PC-9 (cell line): ENCODE measurements at regions not wholly inside any gene's neighbourhood (a gene's known extent, or its start where the extent isn't known, plus 50 kb on each side); places are given as distances from the start of the nearest gene placed in this dataset.

ENCODE experiments used
- BruUV-seq: library from RNA; stranded (reverse); fragments of 400-500 nt; replicated peaks from 2 replicates; lab custom pipeline; 2021; lab: Mats Ljungman, UMichigan
- CTCF ChIA-PET: fragments of 300-600 bp; sonication (Branson Sonifier 250); formaldehyde crosslinking; loops from one replicate; lab custom pipeline; 2022; ENCODE audit warnings: antibody characterized with exemption; lab: Charles Lee
- POLR2A ChIA-PET: fragments of 300-600 bp; sonication (Branson Sonifier 250); formaldehyde crosslinking; loops from one replicate; lab custom pipeline; 2022; ENCODE audit warnings: antibody characterized with exemption; ENCODE audit not compliant: unreplicated experiment; lab: Charles Lee
- DNase-seq, 2 experiments: peaks; one replicate each; pipeline versions ENCODE4 v3.0.0 to v3.0.0-alpha.2; 2015 to 2022; ENCODE audit warnings: mixed read lengths in 1 of 2
- H2AFZ ChIP-seq: fragments of 200-600 bp; sonication (generic); 2 replicates; pipeline ENCODE4 v1.8.1; 2017; ENCODE audit warnings: antibody characterized with exemption
- H3F3A ChIP-seq: fragments of 200-600 bp; sonication (generic); 2 replicates; pipeline ENCODE4 v1.8.1; 2017; ENCODE audit warnings: antibody characterized with exemption, mild to moderate bottlenecking, low read depth; ENCODE audit not compliant: insufficient read depth
- H3K27ac ChIP-seq: fragments of 200-600 bp; sonication (generic); 2 replicates; pipeline ENCODE4 v1.6.1; 2016; ENCODE audit warnings: mixed run types
- H3K27me3 ChIP-seq: fragments of 200-600 bp; sonication (generic); 2 replicates; pipeline ENCODE4 v1.6.1; 2016; ENCODE audit warnings: low read depth, mixed run types; ENCODE audit not compliant: insufficient read depth
- H3K36me3 ChIP-seq: fragments of 200-600 bp; sonication (generic); 2 replicates; pipeline ENCODE4 v1.6.1; 2016; ENCODE audit warnings: low read depth, mixed run types
- H3K4me1 ChIP-seq: fragments of 200-600 bp; sonication (generic); replicated peaks from 2 replicates; pipeline ENCODE4 v1.6.1; 2016; ENCODE audit warnings: mixed run types; ENCODE audit not compliant: insufficient read depth
- H3K4me2 ChIP-seq: fragments of 200-600 bp; sonication (generic); 2 replicates; pipeline ENCODE4 v1.6.1; 2017; ENCODE audit warnings: mixed run types
- H3K4me3 ChIP-seq: fragments of 200-600 bp; sonication (generic); 2 replicates; pipeline ENCODE4 v1.6.1; 2016; ENCODE audit warnings: mixed run types
- H3K79me2 ChIP-seq: fragments of 200-600 bp; sonication (generic); 2 replicates; pipeline ENCODE4 v1.6.1; 2017; ENCODE audit warnings: low read depth, mixed run types
- H3K9me2 ChIP-seq: fragments of 200-600 bp; sonication (generic); 2 replicates; pipeline ENCODE4 v1.8.1; 2017; ENCODE audit warnings: mild to moderate bottlenecking; ENCODE audit not compliant: insufficient read depth
- H3K9me3 ChIP-seq: fragments of 200-600 bp; sonication (generic); 2 replicates; pipeline ENCODE4 v1.8.1; 2016; ENCODE audit warnings: low read depth; ENCODE audit not compliant: insufficient read depth
- H4K20me1 ChIP-seq: fragments of 200-600 bp; sonication (generic); 2 replicates; pipeline ENCODE4 v1.8.1; 2017; ENCODE audit not compliant: insufficient read depth
- EZH2 ChIP-seq: fragments of 200-600 bp; sonication (generic); IDR thresholded peaks from 2 replicates; pipeline ENCODE4 v1.8.0; 2017; ENCODE audit warnings: antibody characterized with exemption, low read depth
- intact Hi-C: fragments of 100-400 bp; cut with micrococcal nuclease; formaldehyde crosslinking; loops from one replicate; pipeline ENCODE4 v1.10.0; 2022; ENCODE audit not compliant: unreplicated experiment
- TF ChIP-seq, protein P1 (sequence below): fragments of 200-600 bp; sonication (generic); conservative IDR thresholded peaks from 2 replicates; pipeline ENCODE4 v1.6.1; 2017; ENCODE audit warnings: mixed run types, antibody characterized with exemption, mild to moderate bottlenecking, moderate library complexity

DNA sequence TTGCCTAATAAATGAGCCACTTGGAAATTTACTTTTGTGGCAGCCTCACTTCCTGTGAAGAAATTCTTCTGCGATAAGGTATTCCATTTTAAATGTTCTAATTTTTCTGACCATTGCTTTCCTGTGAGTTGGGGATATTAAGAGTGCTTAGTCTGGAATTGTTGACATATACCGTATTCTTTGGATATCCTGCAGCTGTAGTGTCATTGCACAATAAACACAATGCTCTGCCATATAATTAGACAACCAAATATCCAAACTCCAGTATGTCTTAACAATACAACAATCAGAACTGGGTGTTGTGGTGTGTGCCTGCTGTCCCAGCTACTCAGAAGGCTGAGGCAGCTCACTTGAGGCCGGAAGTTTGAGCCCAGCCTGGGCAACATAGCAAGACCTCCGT, 99.4 kb downstream of the LUZP4 start:
- Histone ChIP-seq H3K4me3 (no peak overlapping the region), H3F3A (peaks cover 15% of the 10 kb centered on the region), H3K79me2 (no peaks in the 10 kb centered on the region), H3K36me3 (no peaks in the 10 kb centered on the region), H3K9me3 (no peaks in the 10 kb centered on the region), H3K27ac (no peak overlapping the region), H4K20me1 (no peaks in the 10 kb centered on the region), H3K4me2 (no peak overlapping the region), H3K27me3 (no peaks in the 10 kb centered on the region), H2AFZ (no peak overlapping the region), H3K9me2 (no peaks in the 10 kb centered on the region), H3K4me1 (peaks cover 27% of the 10 kb centered on the region)
- POLR2A ChIA-PET = no interaction called here
- intact Hi-C loops = no loop called here
- DNase-seq = no peak
- no peak for TF ChIP-seq EZH2
- TF ChIP-seq, protein P1, sequence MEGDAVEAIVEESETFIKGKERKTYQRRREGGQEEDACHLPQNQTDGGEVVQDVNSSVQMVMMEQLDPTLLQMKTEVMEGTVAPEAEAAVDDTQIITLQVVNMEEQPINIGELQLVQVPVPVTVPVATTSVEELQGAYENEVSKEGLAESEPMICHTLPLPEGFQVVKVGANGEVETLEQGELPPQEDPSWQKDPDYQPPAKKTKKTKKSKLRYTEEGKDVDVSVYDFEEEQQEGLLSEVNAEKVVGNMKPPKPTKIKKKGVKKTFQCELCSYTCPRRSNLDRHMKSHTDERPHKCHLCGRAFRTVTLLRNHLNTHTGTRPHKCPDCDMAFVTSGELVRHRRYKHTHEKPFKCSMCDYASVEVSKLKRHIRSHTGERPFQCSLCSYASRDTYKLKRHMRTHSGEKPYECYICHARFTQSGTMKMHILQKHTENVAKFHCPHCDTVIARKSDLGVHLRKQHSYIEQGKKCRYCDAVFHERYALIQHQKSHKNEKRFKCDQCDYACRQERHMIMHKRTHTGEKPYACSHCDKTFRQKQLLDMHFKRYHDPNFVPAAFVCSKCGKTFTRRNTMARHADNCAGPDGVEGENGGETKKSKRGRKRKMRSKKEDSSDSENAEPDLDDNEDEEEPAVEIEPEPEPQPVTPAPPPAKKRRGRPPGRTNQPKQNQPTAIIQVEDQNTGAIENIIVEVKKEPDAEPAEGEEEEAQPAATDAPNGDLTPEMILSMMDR = no peak
- no TSS peak for BruUV-seq
- CTCF ChIA-PET = no interaction called here

DNA sequence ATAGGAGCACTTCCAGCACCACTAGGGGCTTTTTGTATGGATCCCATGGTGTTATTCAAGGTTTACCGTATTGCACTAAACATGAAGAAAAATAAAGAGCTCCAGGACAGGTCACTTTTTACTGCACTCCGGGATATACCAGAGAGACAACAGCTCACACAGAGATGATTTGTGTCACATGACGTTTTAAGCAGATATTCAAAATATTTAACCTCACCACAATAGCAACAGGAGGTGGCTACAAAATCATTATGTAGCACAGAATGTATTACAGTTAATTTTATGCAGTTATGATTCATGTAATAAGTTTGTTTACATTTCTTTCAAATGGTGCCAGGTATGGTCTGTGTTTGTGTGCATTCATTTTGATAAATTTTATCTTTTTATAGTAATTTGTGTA, 100.6 kb downstream of the LUZP4 start:
- POLR2A ChIA-PET = no interaction called here
- H3K4me3 ChIP-seq = no peak overlapping the region
- no TSS peak for BruUV-seq
- H4K20me1 ChIP-seq = no peaks in the 10 kb centered on the region
- H3K9me3 ChIP-seq = no peaks in the 10 kb centered on the region
- H3K27ac ChIP-seq = no peak overlapping the region
- H3K79me2 ChIP-seq = no peaks in the 10 kb centered on the region
- no peak overlapping the region for H3K4me2 ChIP-seq
- H3K9me2 ChIP-seq = no peaks in the 10 kb centered on the region
- H3F3A ChIP-seq = peaks cover 19% of the 10 kb centered on the region
- CTCF ChIA-PET = no interaction called here
- H3K4me1 ChIP-seq = peaks cover 32% of the 10 kb centered on the region
- intact Hi-C loops = no loop called here
- no peaks in the 10 kb centered on the region for H3K27me3 ChIP-seq
- no peaks in the 10 kb centered on the region for H3K36me3 ChIP-seq
- peak in 1 of 2 experiments; percentile 53 for DNase-seq
- H2AFZ ChIP-seq = no peak overlapping the region
- no peak for TF ChIP-seq EZH2
- TF ChIP-seq, protein P1 = no peak

DNA sequence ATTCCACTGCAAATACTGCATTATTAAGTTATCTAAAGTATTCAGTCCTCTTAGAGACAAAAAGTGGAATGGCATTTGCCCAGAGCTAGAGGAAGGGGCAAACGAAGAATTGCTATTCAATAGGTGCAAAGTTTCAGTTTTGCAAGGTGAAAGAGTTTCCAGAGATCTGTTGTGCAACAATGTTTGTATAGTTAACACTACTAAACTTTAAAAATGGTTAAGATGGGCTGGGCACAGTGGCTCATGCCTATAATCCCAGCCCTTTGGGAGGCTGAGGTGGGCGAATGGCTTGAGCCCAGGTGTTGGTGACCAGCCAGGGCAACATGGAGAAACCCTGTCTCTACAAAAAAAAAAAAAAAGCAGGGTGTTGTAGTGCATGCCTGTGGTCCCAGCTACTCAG, 102.5 kb downstream of the LUZP4 start:
- Histone ChIP-seq H3F3A (peaks cover 19% of the 10 kb centered on the region), H3K27me3 (no peaks in the 10 kb centered on the region), H3K4me3 (no peak overlapping the region), H3K4me2 (no peak overlapping the region), H3K27ac (peak overlapping the region; percentile 69; the same call in 1 of the 2 replicates), H4K20me1 (no peaks in the 10 kb centered on the region), H3K9me2 (no peaks in the 10 kb centered on the region), H3K4me1 (peaks cover 32% of the 10 kb centered on the region), H3K36me3 (no peaks in the 10 kb centered on the region), H2AFZ (no peak overlapping the region), H3K9me3 (no peaks in the 10 kb centered on the region), H3K79me2 (no peaks in the 10 kb centered on the region)
- no peak for TF ChIP-seq EZH2
- TF ChIP-seq, protein P1 = no peak
- POLR2A ChIA-PET = interaction anchor here (0.7 kb wide), 1 partner anchor 46 kb away, joined by 4 read pairs; no protein-coding TSS in a partner anchor
- intact Hi-C loops = loop anchor here (2.0 kb wide), 1 partner anchor 19 kb away; no protein-coding TSS in a partner anchor
- BruUV-seq = no TSS peak
- CTCF ChIA-PET = no interaction called here
- DNase-seq = peak in 1 of 2 experiments; percentile 69
